K562 (cell line): ENCODE measurements at regions not wholly inside any gene's neighbourhood (a gene's known extent, or its start where the extent isn't known, plus 50 kb on each side); places are given as distances from the start of the nearest gene placed in this dataset.

Experiments used
- ATAC-seq: fragments of 200-7000 bp; cut with Tn5 transposase; 3 replicates; pipeline ENCODE4 v1.9.1; 2020; ENCODE audit warnings: moderate library complexity
- BruUV-seq: library from RNA; stranded (reverse); fragments of 400-500 nt; replicated peaks from 2 replicates; lab custom pipeline; 2021; lab: Mats Ljungman, UMichigan
- CTCF ChIA-PET: fragments of 300-600 bp; formaldehyde crosslinking; extraction: SDS; loops from one replicate; lab custom pipeline; 2021; ENCODE audit warnings: low intra/inter-chr PET ratio; lab: Yijun Ruan, JAX
- POLR2A ChIA-PET: fragments of 300-600, 350-650 bp; sonication (Branson Sonifier 250); formaldehyde crosslinking; extraction: SDS; loops from one replicate; lab custom pipeline; 2021; ENCODE audit warnings: antibody characterized with exemption, inconsistent platforms; lab: Yijun Ruan, JAX
- DNase-seq, 4 experiments: peaks; one replicate each; pipeline versions ENCODE4 v3.0.0 to v3.0.0-alpha.2; 2011 to 2018; ENCODE audit warnings: low spot score in 3 of 4, mixed read lengths in 3 of 4; ENCODE audit errors: extremely low read depth in 1 of 4
- FAIRE-seq: peaks from 2 replicates; lab custom pipeline; 2011; peaks lifted over from hg19 to GRCh38; lab: Jason Lieb, UNC
- H2AFZ ChIP-seq: 2 replicates; pipeline ENCODE4 v1.6.0; 2011; ENCODE audit warnings: low read depth, low read length, control low read depth, inconsistent platforms
- H3K27ac ChIP-seq: fragments of 200-600 bp; 3 replicates; pipeline ENCODE4 v1.8.0; 2011; ENCODE audit warnings: low read depth, mild to moderate bottlenecking, control low read depth, inconsistent platforms, low read length, moderate library complexity, mixed read lengths; ENCODE audit errors: extremely low read depth
- H3K27me3 ChIP-seq, 2 experiments: fragments of 300-600 bp in 1 of 2; 2 replicates in 1 of 2; 3 replicates in 1 of 2; pipeline versions ENCODE4 v1.6.0 to v1.8.0; 2011; ENCODE audit warnings: inconsistent platforms in 2 of 2, low read length in 2 of 2, mild to moderate bottlenecking in 1 of 2, mixed read lengths in 1 of 2, moderate library complexity in 1 of 2; ENCODE audit not compliant: control insufficient read depth in 2 of 2, insufficient read depth in 2 of 2
- H3K36me3 ChIP-seq: fragments of 300-600 bp; 3 replicates; pipeline ENCODE4 v1.8.0; 2011; ENCODE audit warnings: mild to moderate bottlenecking, low read length, inconsistent platforms; ENCODE audit not compliant: control insufficient read depth, insufficient read depth
- H3K4me1 ChIP-seq, 2 experiments: fragments of 200-600 bp in 1 of 2; replicated peaks in 1 of 2; 2 replicates in 1 of 2; 3 replicates in 1 of 2; pipeline versions ENCODE4 v1.5.1 to v1.8.0; 2011; ENCODE audit warnings: inconsistent platforms in 2 of 2, low read length in 2 of 2, mild to moderate bottlenecking in 1 of 2, mixed read lengths in 1 of 2, moderate library complexity in 1 of 2; ENCODE audit not compliant: control insufficient read depth in 2 of 2, insufficient read depth in 2 of 2
- H3K4me2 ChIP-seq: 2 replicates; pipeline ENCODE4 v1.6.1; 2011; ENCODE audit warnings: low read length, control low read depth, inconsistent platforms, mixed read lengths; ENCODE audit not compliant: insufficient read depth
- H3K4me3 ChIP-seq: fragments of 200-600 bp; sonication (generic), shearing (Covaris generic); 2 replicates; pipeline ENCODE4 v1.5.1; 2016; ENCODE audit warnings: control low read depth, inconsistent platforms
- H3K79me2 ChIP-seq: fragments of 200-600 bp; 3 replicates; pipeline ENCODE4 v1.8.0; 2011; ENCODE audit warnings: low read length, inconsistent platforms; ENCODE audit not compliant: control insufficient read depth, insufficient read depth
- H3K9ac ChIP-seq, 2 experiments: 2 replicates each; pipeline versions ENCODE4 v1.6.0 to v1.6.1; 2011; ENCODE audit warnings: low read depth in 2 of 2, low read length in 2 of 2, control low read depth in 1 of 2, inconsistent platforms in 1 of 2, mild to moderate bottlenecking in 1 of 2, mixed read lengths in 1 of 2; ENCODE audit not compliant: insufficient read depth in 1 of 2
- H3K9me1 ChIP-seq: one replicate; pipeline ENCODE4 v1.6.0; 2011; ENCODE audit warnings: inconsistent platforms, mild to moderate bottlenecking, low read length, moderate library complexity; ENCODE audit not compliant: control insufficient read depth, insufficient read depth
- H3K9me3 ChIP-seq: replicated peaks from 2 replicates; pipeline ENCODE4 v1.5.1; 2011; ENCODE audit warnings: low read depth, low read length, inconsistent platforms; ENCODE audit not compliant: control insufficient read depth, insufficient read depth
- H4K20me1 ChIP-seq: replicated peaks from 2 replicates; pipeline ENCODE4 v1.6.1; 2011; ENCODE audit warnings: low read length, inconsistent platforms, mixed read lengths; ENCODE audit not compliant: control insufficient read depth, insufficient read depth
- DIDO1 ChIP-seq: fragments of 450-650 bp; IDR thresholded peaks from 2 replicates; pipeline ENCODE4 v1.6.1; 2016; ENCODE audit warnings: low read depth, missing biosample characterization, missing genetic modification characterization
- ESRRA ChIP-seq: fragments of 450-650 bp; IDR thresholded peaks from 2 replicates; pipeline ENCODE4 v1.6.1; 2014; ENCODE audit warnings: low read depth, mild to moderate bottlenecking, moderate library complexity, borderline replicate concordance
- HMG20B ChIP-seq: fragments of 250-450 bp; sonication (Bioruptor Pico); IDR thresholded peaks from 2 replicates; pipeline ENCODE4 v1.5.0; 2021; ENCODE audit warnings: mild to moderate bottlenecking
- HMGXB4 ChIP-seq: sonication (generic); formaldehyde crosslinking; IDR thresholded peaks from 2 replicates; pipeline ENCODE4 v1.8.1; 2023; ENCODE audit warnings: mild to moderate bottlenecking, missing genetic modification reagents
- NRF1 ChIP-seq, 2 experiments: fragments of 450-650 bp; IDR thresholded peaks in 1 of 2; conservative IDR thresholded peaks in 1 of 2; 2 replicates each; pipeline ENCODE4 v1.6.1; 2014; ENCODE audit warnings: mild to moderate bottlenecking in 2 of 2
- SNIP1 ChIP-seq: fragments of 450-650 bp; IDR thresholded peaks from 2 replicates; pipeline ENCODE4 v1.7.1; 2017; ENCODE audit warnings: low read depth, mild to moderate bottlenecking
- SRSF7 ChIP-seq: fragments of 200-400 bp; formaldehyde crosslinking; optimal IDR thresholded peaks from 2 replicates; pipeline ENCODE3; 2017; ENCODE audit warnings: mild to moderate bottlenecking, low read depth, low read length
- TAF7 ChIP-seq: fragments of 450-650 bp; IDR thresholded peaks from 2 replicates; pipeline ENCODE4 v1.6.1; 2016; ENCODE audit warnings: missing genetic modification characterization, missing compliant biosample characterization
- ZKSCAN1 ChIP-seq: fragments of 150-350 bp; IDR thresholded peaks from 2 replicates; pipeline ENCODE4 v1.6.1; 2016; ENCODE audit warnings: low read depth, low read length
- ZNF212 ChIP-seq: fragments of 450-650 bp; formaldehyde crosslinking; IDR thresholded peaks from 2 replicates; pipeline ENCODE4 v1.4.0; 2020; ENCODE audit warnings: mild to moderate bottlenecking
- ZNF253 ChIP-seq: fragments of 250-450 bp; sonication (Bioruptor Pico); conservative IDR thresholded peaks from 2 replicates; pipeline ENCODE4 v1.6.1; 2021; ENCODE audit warnings: mild to moderate bottlenecking
- WGBS: fragments of 100-300 bp; shearing (Covaris generic); methylation state at CpG from one replicate; pipeline ENCODE4 v1.1.6; 2016; ENCODE audit warnings: low coverage, mixed read lengths; ENCODE audit not compliant: insufficient coverage; ENCODE audit errors: missing lambda C conversion rate; 5-methylcytosine and 5-hydroxymethylcytosine counted together
- in situ Hi-C: fragments of 300-500 bp; cut with MboI; formaldehyde crosslinking; loops from 4 replicates; pipeline ENCODE4 v1.15.0; 2018; ENCODE audit warnings: inconsistent platforms, mixed read lengths
- intact Hi-C: fragments of 100-400 bp; cut with micrococcal nuclease; formaldehyde crosslinking; loops from 2 replicates; pipeline ENCODE4 v1.14.2; 2022

GRCh38 chr22:49590381-49590780 is 237.3 kb downstream of the BRD1 start:
- CTCF ChIA-PET: no interaction called here
- no peak for DNase-seq

More at GRCh38 chr22:49590381-49590780, 237.3 kb downstream of the BRD1 start:
- intact Hi-C loops: no loop called here
- POLR2A ChIA-PET: interaction anchor here (0.8 kb wide), 1 partner anchor 11 kb away, joined by 3 read pairs; no protein-coding TSS in a partner anchor
- Histone ChIP-seq H3K9ac (no peak overlapping the region), H3K9me1 (no peaks in the 10 kb centered on the region), H3K36me3 (peaks cover 41% of the 10 kb centered on the region), H2AFZ (no peak overlapping the region), H4K20me1 (peaks cover 21% of the 10 kb centered on the region), H3K79me2 (peaks cover 58% of the 10 kb centered on the region), H3K9me3 (no peaks in the 10 kb centered on the region), H3K27ac (no peak overlapping the region), H3K27me3 (no peaks in the 10 kb centered on the region), H3K4me1 (no peaks in the 10 kb centered on the region; a peak in 1 of 5 replicates), H3K4me2 (no peak overlapping the region), H3K4me3 (no peak overlapping the region)
- no TSS peak for BruUV-seq
- ATAC-seq (no peak), FAIRE-seq (no peak)
- WGBS: 65% methylated on average over 2 of the region's 17 CpGs
- in situ Hi-C loops: no loop called here
- TF ChIP-seq SNIP1: no peak
- TF ChIP-seq HMGXB4 (CRISPR knock-in tag): no peak
- no peak for TF ChIP-seq ZNF253 (CRISPR knock-in tag)
- no peak for TF ChIP-seq ZKSCAN1
- TF ChIP-seq DIDO1 (tag): no peak
- TF ChIP-seq HMG20B (CRISPR knock-in tag): no peak
- no peak for TF ChIP-seq SRSF7
- TF ChIP-seq ZNF212 (CRISPR knock-in tag): no peak
- no peak for TF ChIP-seq TAF7 (tag)
- no peak for TF ChIP-seq ESRRA
- no peak for TF ChIP-seq NRF1 (conservative IDR thresholded peaks at IDR 0.05 in 1 of 2, IDR thresholded peaks at IDR 0.05 in 1 of 2)
- TF ChIP-seq, all 486 proteins: peak for 0
